ENCODE measurements at regions not wholly inside any gene's neighbourhood (a gene's known extent, or its start where the extent isn't known, plus 50 kb on each side); places are given as distances from the start of the nearest gene placed in this dataset.

- TF ChIP-seq EZH2 (IDR thresholded peaks at IDR 0.05; ENCODE audit: borderline replicate concordance, insufficient read depth, low read length, poor library complexity, severe bottlenecking) (no peak), CTCF (IDR thresholded peaks at IDR 0.05; ENCODE audit: poor library complexity, severe bottlenecking) (no peak), SMC3 (conservative IDR thresholded peaks at IDR 0.05; ENCODE audit: poor library complexity) (no peak), EP300 (conservative IDR thresholded peaks at IDR 0.05; ENCODE audit: poor library complexity, severe bottlenecking) (no peak), POLR2AphosphoS5 (IDR thresholded peaks at IDR 0.05) (no peak), MXI1 (conservative IDR thresholded peaks at IDR 0.05; ENCODE audit: poor library complexity, severe bottlenecking) (no peak), RAD21 (conservative IDR thresholded peaks at IDR 0.05) (no peak)
- TF ChIP-seq, protein P1, sequence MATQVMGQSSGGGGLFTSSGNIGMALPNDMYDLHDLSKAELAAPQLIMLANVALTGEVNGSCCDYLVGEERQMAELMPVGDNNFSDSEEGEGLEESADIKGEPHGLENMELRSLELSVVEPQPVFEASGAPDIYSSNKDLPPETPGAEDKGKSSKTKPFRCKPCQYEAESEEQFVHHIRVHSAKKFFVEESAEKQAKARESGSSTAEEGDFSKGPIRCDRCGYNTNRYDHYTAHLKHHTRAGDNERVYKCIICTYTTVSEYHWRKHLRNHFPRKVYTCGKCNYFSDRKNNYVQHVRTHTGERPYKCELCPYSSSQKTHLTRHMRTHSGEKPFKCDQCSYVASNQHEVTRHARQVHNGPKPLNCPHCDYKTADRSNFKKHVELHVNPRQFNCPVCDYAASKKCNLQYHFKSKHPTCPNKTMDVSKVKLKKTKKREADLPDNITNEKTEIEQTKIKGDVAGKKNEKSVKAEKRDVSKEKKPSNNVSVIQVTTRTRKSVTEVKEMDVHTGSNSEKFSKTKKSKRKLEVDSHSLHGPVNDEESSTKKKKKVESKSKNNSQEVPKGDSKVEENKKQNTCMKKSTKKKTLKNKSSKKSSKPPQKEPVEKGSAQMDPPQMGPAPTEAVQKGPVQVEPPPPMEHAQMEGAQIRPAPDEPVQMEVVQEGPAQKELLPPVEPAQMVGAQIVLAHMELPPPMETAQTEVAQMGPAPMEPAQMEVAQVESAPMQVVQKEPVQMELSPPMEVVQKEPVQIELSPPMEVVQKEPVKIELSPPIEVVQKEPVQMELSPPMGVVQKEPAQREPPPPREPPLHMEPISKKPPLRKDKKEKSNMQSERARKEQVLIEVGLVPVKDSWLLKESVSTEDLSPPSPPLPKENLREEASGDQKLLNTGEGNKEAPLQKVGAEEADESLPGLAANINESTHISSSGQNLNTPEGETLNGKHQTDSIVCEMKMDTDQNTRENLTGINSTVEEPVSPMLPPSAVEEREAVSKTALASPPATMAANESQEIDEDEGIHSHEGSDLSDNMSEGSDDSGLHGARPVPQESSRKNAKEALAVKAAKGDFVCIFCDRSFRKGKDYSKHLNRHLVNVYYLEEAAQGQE (IDR thresholded peaks at IDR 0.05; ENCODE audit: borderline replicate concordance), result no peak
These were observed 377.2 kb downstream of the GADD45G start for GRCh38 chr9:89982016-89982415.
